B cell (primary cell): ENCODE measurements at regions not wholly inside any gene's neighbourhood (a gene's known extent, or its start where the extent isn't known, plus 50 kb on each side); places are given as distances from the start of the nearest gene placed in this dataset.
"Not testable (repeated sequence)": the region's sequence is repeated elsewhere in the genome, so short reads cannot be mapped to it uniquely, and the experiment has no call there.

ENCODE experiments used
- CTCF ChIP-seq: fragments of 200-600 bp; IDR thresholded peaks from one replicate; pipeline ENCODE4 v1.8.0; 2022; ENCODE audit warnings: antibody characterized with exemption, mild to moderate bottlenecking
- EZH2 ChIP-seq: IDR thresholded peaks from 2 replicates; pipeline ENCODE4 v1.6.1; 2012; ENCODE audit warnings: borderline replicate concordance, low read depth, mild to moderate bottlenecking, moderate library complexity, low read length; ENCODE audit not compliant: insufficient read depth, poor library complexity, severe bottlenecking

- TF ChIP-seq CTCF, EZH2: not testable (repeated sequence)
Observed at GRCh38 chr3:82584861-82585260, 823.4 kb upstream of the GBE1 start.
